ENCODE measurements at regions not wholly inside any gene's neighbourhood (a gene's known extent, or its start where the extent isn't known, plus 50 kb on each side); places are given as distances from the start of the nearest gene placed in this dataset.
A peak's percentile ranks its signal among the peaks of the same experiment; 100 is the strongest.
"Not testable (repeated sequence)": the region's sequence is repeated elsewhere in the genome, so short reads cannot be mapped to it uniquely, and the experiment has no call there.

DNA sequence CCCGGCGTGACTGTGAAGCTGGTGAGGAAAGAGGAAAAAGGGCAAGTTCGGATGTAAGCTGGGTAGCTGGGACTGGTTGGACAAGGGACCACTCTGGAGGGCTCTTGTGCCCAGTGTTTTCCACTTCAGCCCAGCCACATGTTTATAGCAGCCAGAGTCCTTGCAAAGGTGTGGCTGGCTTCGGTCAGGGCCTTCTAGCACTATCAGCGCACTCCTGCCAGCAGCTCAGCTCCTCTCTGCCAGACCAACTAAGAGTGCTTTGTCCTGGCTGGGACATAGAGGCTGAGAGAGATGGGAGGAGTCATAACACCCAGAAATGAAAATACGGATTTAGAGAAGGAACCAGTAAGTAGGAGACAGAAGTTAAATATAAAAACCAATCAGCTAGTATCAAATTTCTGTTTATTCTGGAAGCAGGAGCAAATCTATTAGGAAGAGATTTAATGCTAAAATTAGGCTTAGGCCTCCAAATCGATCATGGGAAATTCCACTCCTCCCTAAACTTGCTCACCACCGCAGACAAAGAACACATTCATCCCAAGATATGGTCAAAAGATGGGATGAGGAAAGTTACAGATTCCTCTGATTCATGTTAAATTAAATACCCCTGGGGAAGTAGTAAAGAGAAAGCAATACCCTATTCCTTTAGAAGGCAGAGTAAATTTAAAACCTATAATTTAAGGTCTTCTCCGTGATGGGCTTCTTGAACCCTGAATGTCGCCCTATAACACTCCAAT is 135.0 kb downstream of the RALA start:
- peak; percentile 74 for DNase-seq (ENCODE audit: low spot score)
- intact Hi-C loops (cut with DNase I): no loop called here

DNA sequence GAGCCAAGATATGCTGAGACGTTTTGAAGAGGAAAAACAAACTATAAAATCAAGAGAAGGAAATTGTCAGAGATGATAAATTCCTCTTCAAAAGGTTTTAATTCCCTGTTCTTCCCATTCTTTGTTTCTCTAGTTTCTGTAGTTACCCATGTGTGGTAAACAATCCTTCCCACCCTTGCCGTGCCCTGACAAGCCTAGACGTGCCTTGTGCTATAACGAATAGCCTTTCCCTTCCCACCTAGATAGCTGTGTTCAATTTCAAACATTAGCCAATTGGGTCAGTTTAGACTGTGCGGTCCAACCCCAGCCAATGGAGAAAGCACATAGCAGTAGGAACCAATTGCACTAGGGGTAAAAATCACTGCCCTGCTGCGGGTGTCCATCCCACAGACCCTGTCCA is 138.1 kb downstream of the RALA start:
- intact Hi-C loops (cut with DNase I): no loop called here
- DNase-seq (ENCODE audit: low spot score): no peak

DNA sequence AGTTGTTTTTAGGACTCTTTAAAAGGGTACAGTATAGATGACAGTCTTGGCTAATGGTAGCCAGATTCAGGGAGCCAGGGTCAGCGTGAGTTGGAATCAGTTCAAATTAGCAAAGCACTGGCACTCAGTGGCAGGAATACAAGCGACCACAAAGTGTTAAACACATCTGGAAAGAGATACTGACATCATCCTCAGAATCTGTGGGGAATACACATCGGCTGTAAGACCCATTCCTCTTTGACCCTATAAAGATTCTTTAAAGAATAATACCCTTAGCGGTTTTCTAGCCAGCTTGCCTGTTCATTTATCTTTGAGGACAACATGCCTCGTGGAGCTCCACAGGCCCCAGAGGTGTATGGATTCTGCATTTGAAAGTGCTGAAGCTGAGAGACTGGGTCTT is 139.1 kb downstream of the RALA start:
- intact Hi-C loops (cut with DNase I); DNase-seq (ENCODE audit: low spot score): not testable (repeated sequence)

GRCh38 chr7:39762881-39763280 is 139.5 kb downstream of the RALA start:
- intact Hi-C loops (cut with DNase I); DNase-seq (ENCODE audit: low spot score): not testable (repeated sequence)

- DNase-seq (ENCODE audit: low spot score); intact Hi-C loops (cut with DNase I): not testable (repeated sequence)
These were observed 142.5 kb downstream of the RALA start for GRCh38 chr7:39765833-39766232.

DNA sequence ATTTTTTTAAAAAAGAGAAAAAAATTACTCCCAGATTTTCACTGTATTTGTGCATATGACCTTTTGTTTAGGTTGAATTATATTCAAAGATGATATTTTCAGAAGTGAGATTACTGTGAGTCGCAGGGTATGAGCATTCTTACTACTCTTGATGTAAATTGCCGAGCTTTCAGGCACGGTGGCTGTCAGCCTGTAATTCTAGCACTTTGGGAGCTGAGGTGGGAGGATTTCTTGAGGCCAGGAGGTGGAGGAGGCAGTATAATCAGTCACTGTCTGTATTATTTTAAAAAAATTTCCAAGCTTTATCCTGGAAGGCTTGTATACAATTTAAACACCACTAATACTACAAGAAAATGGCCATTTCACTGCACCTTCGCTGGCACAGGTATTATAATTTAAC is 145.1 kb downstream of the RALA start:
- intact Hi-C loops (cut with DNase I); DNase-seq (ENCODE audit: low spot score): not testable (repeated sequence)

GRCh38 chr7:39774341-39774851 is 151.0 kb downstream of the RALA start:
- intact Hi-C loops (cut with DNase I); DNase-seq (ENCODE audit: low spot score): not testable (repeated sequence)

GRCh38 chr7:39781557-39781956 is 158.2 kb downstream of the RALA start:
- DNase-seq (ENCODE audit: low spot score); intact Hi-C loops (cut with DNase I): not testable (repeated sequence)

- intact Hi-C loops (cut with DNase I); DNase-seq (ENCODE audit: low spot score): not testable (repeated sequence)
These were observed 163.1 kb downstream of the RALA start for GRCh38 chr7:39786440-39786839.

- intact Hi-C loops (cut with DNase I); DNase-seq (ENCODE audit: low spot score): not testable (repeated sequence)
These were observed 159.0 kb upstream of the CDK13 start for GRCh38 chr7:39791035-39791434.

DNA sequence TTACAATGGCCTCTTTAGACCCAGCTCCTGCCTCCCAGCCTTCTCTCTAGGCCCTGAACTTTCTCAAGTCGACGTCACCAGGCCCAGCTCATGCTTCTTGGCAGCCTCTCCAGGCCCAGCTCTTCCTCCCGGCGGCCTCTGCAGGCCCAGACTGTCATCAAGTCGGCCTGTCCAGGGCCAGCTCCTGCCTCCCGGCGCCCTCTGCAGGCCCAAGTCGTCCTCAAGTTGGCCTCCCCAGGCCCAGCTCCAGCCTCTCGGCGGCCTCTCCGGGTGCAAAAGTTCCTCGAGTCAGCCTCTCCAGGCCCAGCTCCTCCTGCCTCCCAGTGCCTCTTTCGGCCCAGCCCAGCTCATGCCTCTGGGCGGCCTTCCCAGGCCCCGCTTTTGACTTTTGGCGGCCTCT is 158.1 kb upstream of the CDK13 start:
- intact Hi-C loops (cut with DNase I); DNase-seq (ENCODE audit: low spot score): not testable (repeated sequence)

GRCh38 chr7:39793026-39793425 is 157.0 kb upstream of the CDK13 start:
- DNase-seq (ENCODE audit: low spot score); intact Hi-C loops (cut with DNase I): not testable (repeated sequence)

GRCh38 chr7:39793851-39794250 is 156.2 kb upstream of the CDK13 start:
- intact Hi-C loops (cut with DNase I); DNase-seq (ENCODE audit: low spot score): not testable (repeated sequence)

DNA sequence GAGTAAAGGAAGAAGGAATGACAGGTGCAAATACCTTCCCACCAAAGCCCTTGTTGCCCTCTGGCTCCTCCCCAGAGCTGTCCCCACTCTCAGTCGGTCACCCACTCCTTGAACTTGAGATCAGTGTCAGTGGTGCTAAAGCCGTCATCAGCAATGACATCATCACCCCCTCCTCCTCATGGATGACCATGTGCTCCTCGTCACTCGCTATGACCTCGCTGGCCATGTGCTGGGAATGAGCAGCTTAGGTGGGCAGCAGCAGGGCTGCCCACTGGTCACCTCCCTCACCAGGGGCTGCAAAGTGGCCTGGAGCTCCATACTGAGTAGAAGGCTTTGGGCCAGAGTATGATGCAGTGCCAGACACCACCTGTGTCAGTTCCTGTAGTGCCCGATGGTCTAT is 153.1 kb upstream of the CDK13 start:
- intact Hi-C loops (cut with DNase I): not testable (repeated sequence)

DNA sequence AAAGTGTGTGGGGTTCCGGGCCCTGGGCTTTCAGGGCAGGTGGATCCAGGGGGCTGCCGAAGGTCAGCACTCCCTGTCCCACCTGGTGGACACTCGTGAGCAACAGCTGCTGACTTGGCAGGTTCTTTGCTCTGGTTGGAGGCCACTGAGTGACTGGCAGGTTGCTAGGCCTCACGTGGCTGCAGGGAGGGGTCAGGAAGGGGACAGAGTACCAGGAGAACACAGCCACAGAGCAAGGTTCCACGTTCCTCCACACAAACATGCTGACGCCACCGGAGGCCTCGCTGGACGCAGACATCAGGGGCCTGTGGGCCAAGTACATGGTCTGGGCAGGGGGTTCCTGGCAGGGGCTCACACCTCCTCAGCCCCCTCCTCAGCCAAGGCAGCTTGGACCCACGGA is 152.0 kb upstream of the CDK13 start:
- DNase-seq (ENCODE audit: low spot score); intact Hi-C loops (cut with DNase I): not testable (repeated sequence)

More for the DNA sequence above, 153.1 kb upstream of the CDK13 start:
- not testable (repeated sequence) for DNase-seq (ENCODE audit: low spot score)

GRCh38 chr7:39808796-39809481 is 141.1 kb upstream of the CDK13 start:
- intact Hi-C loops (cut with DNase I): no loop called here
- no peak for DNase-seq (ENCODE audit: low spot score)

DNA sequence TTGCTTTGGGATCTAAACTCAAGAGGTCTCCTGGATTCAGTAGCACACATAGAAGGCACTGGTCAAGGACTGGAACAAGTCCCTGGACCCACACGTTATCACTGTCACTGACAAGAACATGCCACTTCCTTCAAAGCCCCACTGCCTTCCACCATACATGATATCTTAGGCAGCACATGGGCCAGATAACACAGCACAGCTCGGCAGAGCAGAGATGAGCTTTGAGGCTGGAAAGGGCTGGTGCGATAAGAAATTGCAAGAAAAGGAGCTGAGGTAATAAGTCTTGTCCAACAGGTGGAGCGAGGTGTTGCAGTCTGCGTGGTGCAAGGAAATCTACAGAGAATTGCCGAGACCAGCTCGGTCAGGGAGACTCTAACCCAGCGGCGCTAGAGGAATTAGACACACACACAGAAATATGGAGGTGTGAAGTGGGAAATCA is 139.8 kb upstream of the CDK13 start:
- no peak for DNase-seq (ENCODE audit: low spot score)
- intact Hi-C loops (cut with DNase I): no loop called here

DNA sequence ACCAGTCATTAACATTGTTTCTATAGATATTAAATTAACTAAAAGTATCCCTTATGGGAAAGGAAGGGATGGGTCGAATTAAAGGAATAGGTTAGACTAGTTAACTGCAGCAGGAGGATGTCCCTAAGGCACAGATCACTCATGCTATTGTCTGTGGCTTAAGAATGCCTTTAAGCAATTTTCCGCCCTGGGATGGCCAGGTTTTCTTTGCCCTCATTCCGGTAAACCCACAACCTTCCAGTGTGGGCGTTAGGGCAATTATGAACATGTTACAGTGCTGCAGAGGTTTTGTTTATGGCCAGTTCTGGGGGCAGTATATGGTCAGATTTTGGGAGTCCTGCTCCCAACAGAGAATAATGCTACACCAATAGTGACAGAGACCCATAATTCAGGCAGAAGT is 139.3 kb upstream of the CDK13 start:
- intact Hi-C loops (cut with DNase I): no loop called here

GRCh38 chr7:39811161-39811614 is 138.9 kb upstream of the CDK13 start:
- no peak for DNase-seq (ENCODE audit: low spot score)
- intact Hi-C loops (cut with DNase I): no loop called here

More for the DNA sequence above, 139.3 kb upstream of the CDK13 start:
- no peak for DNase-seq (ENCODE audit: low spot score)

GRCh38 chr7:39816462-39817060 is 133.5 kb upstream of the CDK13 start:
- DNase-seq (ENCODE audit: low spot score): no peak
- intact Hi-C loops (cut with DNase I): no loop called here

All from posterior vena cava (tissue), 2 donors.